ENCODE measurements at regions not wholly inside any gene's neighbourhood (a gene's known extent, or its start where the extent isn't known, plus 50 kb on each side); places are given as distances from the start of the nearest gene placed in this dataset.
A peak's percentile ranks its signal among the peaks of the same experiment; 100 is the strongest.

DNA sequence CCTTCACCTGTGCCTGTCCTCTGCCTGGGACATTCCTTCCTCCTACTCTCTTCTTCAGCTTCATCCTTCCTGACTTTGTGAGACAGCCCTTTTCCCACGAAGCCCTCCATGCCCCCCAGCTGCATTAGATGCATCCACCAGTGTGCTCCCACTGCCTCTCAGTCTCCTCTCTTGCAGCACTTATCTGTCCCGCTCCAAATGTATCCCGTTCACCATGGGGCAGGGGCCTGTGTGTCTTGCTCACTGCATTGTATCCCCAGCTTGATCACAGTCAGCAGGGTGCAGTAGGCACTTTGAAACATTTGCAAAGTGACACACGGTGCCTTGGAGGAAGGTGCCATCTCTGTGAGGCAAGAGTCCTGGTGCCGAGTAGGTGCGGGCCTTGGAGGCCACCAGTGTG, 104.0 kb downstream of the SLC25A47 start:
- ChIA-PET CTCF (ENCODE audit: low intra/inter-chr PET ratio) (no interaction called here), POLR2A (interaction anchor here (0.6 to 1.0 kb wide), 6 partner anchors 10 to 200 kb away, joined by 3 to 4 read pairs (median 4); no protein-coding TSS in a partner anchor)
- ATAC-seq (no peak), FAIRE-seq (no peak), DNase-seq (ENCODE audit: extremely low read depth in 1 of 4, low spot score in 3 of 4) (no peak)
- peaks cover 6% of the 10 kb centered on the region for H3K9me1 ChIP-seq (ENCODE audit: control insufficient read depth, insufficient read depth, low read length)
- H2AFZ ChIP-seq (ENCODE audit: low read depth, low read length) = no peak overlapping the region
- H3K4me2 ChIP-seq (ENCODE audit: insufficient read depth, low read length) = no peak overlapping the region
- peak overlapping the region in 1 of 2 experiments; percentile 43; a peak in 1 of 4 replicates for H3K9ac ChIP-seq (ENCODE audit: insufficient read depth in 1 of 2, low read depth in 2 of 2, low read length in 2 of 2)
- no peaks in the 10 kb centered on the region for H3K36me3 ChIP-seq (ENCODE audit: control insufficient read depth, insufficient read depth, low read length)
- no peak overlapping the region for H3K27ac ChIP-seq (ENCODE audit: extremely low read depth, low read depth, low read length)
- TF ChIP-seq U2AF2 (optimal IDR thresholded peaks at IDR 0.05; ENCODE audit: low read depth, low read length) (no peak), SMARCC2 (IDR thresholded peaks at IDR 0.05; ENCODE audit: low read depth) (no peak), BRCA1 (IDR thresholded peaks at IDR 0.05) (no peak), BRCA1 (CRISPR knock-in tag; IDR thresholded peaks at IDR 0.05) (no peak), JUNB (CRISPR knock-in tag; conservative IDR thresholded peaks at IDR 0.05) (no peak), EP400 (IDR thresholded peaks at IDR 0.05) (no peak), HNRNPK (IDR thresholded peaks at IDR 0.05; ENCODE audit: low read depth, low read length, poor library complexity, severe bottlenecking) (no peak), ZFX (CRISPR knock-in tag; IDR thresholded peaks at IDR 0.05) (no peak), RBM39 (optimal IDR thresholded peaks at IDR 0.05; ENCODE audit: low read depth, low read length) (no peak)
- H3K79me2 ChIP-seq (ENCODE audit: control insufficient read depth, insufficient read depth, low read length) = peaks cover 4% of the 10 kb centered on the region; the same call in 2 of the 3 replicates
- no peaks in the 10 kb centered on the region for H3K9me3 ChIP-seq (replicated peaks; ENCODE audit: control insufficient read depth, insufficient read depth, low read depth, low read length)
- no peaks in the 10 kb centered on the region for H3K27me3 ChIP-seq (ENCODE audit: control insufficient read depth in 2 of 2, insufficient read depth in 2 of 2, low read length in 2 of 2)
- WGBS (ENCODE audit: insufficient coverage, low coverage, missing lambda C conversion rate) = 57% methylated on average over 5 of the region's 6 CpGs
- H4K20me1 ChIP-seq (replicated peaks; ENCODE audit: control insufficient read depth, insufficient read depth, low read length) = peaks cover 8% of the 10 kb centered on the region; the same call in 1 of the 2 replicates
- no peak overlapping the region for H3K4me3 ChIP-seq
- intact Hi-C loops (cut with micrococcal nuclease) = no loop called here
- BruUV-seq (replicated peaks) = no TSS peak
- peaks cover 22 to 29% of the 10 kb centered on the region in 2 experiments for H3K4me1 ChIP-seq (replicated peaks in 1 of 2; ENCODE audit: control insufficient read depth in 2 of 2, insufficient read depth in 2 of 2, low read length in 2 of 2)
- in situ Hi-C loops (cut with MboI) = no loop called here
